NCI-H446 (cell line): ENCODE measurements at regions not wholly inside any gene's neighbourhood (a gene's known extent, or its start where the extent isn't known, plus 50 kb on each side); places are given as distances from the start of the nearest gene placed in this dataset.
"Not testable (repeated sequence)": the region's sequence is repeated elsewhere in the genome, so short reads cannot be mapped to it uniquely, and the experiment has no call there.

Experiments
- DNase-seq, 2 experiments: peaks; one replicate each; lab custom pipeline; 2025; lab: John Stamatoyannopoulos, UW

DNA sequence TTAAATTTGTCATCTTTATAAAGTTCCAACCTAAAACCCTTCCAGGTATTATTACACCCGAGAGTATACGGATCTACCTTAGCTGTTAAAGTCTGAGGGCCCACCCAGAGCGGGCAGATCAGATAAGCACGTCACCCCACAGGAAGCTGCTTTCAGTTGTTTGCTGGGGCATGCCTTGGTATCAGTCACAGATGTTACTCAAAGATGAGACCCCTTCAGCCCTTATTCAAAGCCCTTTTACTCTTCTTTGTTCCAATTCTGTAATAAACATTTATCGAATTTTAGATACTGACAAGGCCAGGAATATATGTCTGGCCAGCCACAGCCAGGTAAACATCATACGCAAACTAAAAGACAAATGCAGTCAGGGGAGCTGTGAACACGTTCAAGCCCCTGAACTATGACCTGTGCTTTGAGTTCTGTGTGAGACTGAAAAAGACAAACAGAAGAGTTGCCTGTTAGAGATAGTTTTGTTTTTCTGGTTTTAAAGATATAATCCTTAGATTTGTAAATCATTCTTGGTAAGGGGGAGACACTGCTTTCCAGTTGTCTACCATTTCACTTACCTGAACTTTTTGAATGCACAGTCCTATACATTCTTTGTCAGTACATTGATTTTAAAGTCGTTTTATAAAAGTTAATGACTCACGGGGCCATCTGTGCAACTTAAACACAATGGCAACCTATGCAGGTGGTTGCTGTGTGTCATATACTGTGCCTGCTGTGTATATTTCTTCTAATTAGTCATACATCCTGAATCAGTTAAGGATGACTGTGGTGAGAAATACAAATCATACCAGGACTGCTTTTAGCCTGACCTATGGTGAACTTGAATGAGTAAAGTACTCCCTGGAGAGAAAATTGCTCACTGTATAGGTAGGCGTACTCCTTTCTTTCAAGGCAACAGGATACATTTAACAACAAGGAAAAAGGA lies 100.5 kb upstream of the ITPRID2 start:
- DNase-seq: no peak

DNA sequence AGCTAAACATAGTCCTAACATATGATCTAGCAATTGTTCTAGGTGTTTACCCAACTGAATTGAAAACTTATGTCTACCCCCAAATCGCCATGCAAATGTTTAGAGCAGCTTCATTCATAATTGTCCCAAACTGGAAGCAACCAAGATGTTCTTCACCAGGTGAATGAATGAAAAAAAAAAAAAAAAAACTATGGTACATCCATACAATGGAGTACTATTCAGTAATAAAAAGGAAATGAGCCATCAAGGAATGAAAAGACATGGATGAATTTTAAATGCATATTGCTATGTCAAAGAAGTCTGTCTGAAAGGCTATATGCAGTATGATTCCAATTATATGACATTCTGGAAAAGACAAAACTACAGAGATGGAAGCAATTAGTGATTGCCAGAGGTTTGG lies 98.6 kb upstream of the ITPRID2 start:
- no peak for DNase-seq

DNA sequence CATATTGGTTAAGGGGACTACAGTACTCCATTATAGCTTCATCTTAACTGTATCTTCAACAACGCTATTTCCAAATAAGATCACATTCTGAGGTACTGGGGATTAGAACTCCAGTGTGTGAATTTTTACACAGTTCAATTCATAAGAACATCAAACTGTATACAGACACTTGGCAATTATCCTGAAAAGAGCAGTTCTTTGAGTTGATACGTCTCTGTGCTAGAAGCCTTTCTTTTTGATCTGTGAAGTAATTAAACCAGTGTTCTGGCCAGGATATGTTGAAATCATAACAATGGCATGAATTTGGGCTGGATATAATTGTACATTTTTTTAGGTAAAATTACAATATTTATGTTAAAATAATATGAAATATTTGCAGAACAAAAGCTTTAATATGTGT lies 93.5 kb upstream of the ITPRID2 start:
- DNase-seq: no peak

DNA sequence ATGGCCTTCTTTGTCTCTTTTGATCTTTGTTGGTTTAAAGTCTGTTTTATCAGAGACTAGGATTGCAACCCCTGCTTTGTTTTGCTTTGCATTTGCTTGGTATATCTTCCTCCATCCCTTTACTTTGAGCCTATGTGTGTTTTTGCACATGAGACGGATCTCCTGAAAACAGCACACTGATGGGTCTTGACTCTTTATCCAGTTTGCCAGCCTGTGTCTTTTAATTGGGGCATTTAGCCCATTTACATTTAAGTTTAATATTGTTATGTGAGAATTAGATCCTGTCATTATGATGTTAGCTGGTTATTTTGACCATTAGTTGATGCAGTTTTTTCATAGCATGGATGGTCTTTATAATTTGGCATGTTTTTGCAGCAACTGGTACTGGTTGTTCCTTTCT lies 89.2 kb upstream of the ITPRID2 start:
- DNase-seq: not testable (repeated sequence)

DNA sequence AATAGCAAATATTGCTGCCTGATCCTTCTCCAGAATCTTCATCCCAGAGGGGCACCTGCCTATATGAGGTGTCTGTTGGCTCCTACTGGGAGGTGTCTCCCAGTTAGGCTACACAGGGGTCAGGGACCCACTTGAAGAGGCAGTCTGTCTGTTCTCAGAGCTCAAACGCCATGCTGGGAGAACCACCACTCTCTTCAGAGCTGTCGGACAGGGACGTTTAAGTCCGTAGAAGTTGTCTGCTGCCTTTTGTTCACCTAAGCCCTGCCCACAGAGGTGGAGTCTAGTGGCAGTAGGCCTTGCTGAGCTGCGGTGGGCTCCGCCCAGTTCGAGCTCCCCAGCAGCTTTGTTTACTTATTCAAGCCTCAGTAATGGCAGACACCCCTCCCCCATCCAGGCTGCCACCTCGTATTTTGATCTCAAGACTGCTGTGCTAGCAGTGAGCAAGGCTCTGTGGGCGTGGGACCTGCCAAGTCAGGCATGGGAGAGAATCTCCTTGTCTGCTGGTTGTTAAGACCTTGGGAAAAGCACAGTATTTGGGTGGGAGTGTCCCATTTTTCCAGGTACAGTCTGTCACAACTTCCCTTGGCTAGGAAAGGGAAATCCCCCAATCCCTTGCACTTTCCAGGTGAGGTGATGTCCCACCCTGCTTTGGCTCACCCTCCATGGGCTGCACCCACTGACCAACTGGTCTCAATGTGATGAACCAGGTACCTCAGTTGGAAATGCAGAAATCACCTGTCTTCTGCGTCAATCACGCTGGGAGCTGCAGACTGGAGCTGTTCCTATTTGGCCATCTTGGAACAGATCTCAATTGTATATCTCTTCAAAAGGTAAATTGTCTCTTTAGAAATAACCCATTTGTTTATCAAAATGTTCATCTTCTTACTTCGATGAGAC lies 87.4 kb upstream of the ITPRID2 start:
- peak in 1 of 2 experiments; percentile 66 for DNase-seq

DNA sequence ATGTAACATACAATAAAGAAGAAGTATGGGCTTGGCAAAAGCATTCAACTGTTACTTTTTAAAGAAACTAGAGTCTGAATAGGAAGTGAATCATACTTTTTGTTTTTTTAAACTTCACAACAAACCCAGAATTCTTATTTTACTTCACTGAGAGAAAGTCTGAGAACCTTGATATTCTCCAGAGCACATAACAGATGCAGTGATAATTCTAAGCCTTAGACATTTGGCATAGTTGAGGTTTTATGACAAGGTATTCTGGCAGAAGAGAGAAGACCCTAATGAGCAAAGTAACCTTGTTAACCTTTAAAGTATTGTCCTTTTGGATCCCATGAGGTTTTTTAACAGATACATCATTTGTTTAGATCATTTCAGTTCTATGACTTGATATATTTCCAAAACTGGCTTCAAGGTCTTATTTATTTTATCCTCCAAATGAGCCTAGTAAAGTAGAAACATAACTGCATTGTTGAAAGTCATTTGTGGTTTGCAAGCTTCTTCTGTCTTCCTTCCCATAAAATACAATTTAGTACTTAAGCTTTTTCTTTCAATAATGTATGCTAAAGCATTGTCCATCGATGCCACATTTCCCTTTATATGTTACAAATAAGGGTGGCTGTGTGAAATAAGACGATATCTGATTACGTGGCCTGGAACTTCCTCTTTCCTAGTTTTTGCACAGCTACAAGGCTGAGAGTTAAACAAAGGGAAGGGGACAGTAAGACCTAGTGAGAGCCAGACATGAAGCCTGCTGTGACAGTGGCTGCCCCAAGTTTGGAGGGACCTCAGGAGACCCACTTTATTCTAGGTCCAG lies 86.1 kb upstream of the ITPRID2 start:
- peak; percentile 42 to 64 for DNase-seq

DNA sequence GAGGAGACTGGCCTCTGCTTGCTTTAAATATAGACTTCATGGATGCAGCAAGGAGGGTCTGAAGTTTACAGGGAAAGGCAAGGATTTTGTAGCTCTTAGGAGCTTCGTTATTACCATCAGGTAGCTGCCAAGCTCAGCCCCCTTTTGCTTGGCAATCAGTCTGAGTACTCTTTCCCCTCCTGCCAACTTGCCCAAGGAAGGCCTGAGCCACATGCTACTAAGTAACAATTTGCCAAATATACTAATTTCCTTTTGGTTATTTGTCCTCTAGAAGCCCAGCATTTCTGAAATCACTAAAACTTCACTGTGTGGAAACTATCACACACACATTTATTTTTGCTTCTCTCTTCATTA lies 85.5 kb upstream of the ITPRID2 start:
- peak; percentile 72 to 85 for DNase-seq

DNA sequence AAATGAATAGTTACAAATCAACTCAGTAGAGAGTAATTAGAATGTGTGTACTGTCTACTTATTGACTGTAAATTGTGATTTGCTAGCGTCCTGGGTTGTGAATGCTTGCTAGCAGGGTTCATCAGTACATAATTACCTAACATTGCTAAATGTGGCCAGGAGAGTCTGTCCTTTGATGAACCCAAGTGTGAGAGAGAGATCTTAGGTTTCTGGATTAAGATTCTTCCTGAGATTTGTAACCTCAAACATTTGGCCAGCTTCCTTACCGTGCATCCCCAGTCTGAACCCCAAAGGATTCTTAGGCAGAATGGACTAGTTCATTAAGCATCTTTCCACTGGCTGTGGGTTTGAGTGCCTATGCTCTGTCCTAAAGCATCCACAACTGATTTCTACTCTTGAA lies 84.0 kb upstream of the ITPRID2 start:
- DNase-seq: no peak

DNA sequence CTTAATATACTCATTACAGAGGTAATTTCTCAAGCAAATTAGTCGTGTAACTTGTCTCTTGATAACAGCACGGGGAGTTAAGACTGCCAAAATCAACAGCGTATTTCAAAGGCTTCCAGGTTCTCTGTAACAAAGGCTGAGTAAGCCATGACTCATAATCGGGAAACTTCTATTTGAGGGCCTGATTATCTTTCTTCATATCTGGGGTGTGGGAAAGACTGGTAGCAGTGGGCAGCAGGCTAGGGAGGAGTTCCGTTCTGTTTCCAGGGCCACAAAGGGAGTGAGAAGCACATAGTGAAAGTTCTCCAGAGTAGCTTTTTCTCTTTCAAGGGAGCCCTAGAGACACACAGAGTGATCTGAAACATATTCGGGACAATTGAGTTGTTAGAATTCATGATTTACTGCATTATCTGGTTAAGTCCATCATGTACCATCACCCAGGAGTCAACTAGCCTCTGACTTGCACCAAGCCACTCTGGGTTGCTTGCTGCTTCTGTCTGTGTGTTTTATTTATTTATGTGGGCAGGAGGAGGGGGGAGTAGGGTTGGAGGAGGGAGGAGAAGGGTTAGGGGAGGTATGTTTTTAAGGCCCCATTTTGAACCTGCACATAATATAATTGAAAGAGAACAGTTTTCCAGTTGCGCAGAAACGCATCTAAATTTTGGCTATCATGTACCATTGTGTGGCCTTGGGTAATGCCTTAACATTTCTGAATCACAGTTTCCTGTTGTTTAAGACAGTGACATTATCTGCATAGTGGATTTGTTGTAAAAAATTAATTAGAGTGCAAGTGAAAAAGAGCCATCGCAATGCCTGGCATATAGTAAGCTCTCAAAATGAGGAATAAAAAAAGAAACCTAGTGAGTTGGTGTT lies 80.5 kb upstream of the ITPRID2 start:
- peak; percentile 38 to 58 for DNase-seq

DNA sequence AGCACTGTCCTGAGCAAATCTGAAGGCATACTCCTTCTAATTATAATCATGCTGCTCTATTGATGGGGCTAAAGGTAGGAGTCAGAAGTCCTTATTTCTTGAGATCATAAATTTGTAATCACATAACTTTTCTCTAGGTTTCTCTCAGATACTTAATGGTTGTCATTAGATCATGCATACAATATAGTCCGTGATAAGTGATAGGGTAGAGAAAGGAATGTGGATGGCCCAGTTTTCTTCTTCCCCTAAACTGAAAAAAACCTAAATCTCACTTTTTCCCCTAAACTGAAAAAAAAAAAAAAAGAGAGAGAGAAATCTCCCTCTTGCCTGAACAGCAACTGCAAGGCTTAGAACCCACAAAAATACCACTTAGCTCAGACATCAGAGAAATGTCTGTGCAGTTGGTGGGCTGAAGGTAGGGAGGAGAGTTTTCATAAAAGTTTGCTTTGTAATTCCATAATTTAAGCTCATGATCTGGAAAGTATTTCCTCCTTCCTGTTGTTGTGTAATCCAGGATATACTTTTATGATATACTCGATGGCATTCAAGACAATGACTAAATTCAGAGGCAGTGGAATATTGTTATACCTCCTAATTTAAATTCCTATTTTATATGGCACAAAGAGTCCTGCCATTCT lies 79.3 kb upstream of the ITPRID2 start:
- no peak for DNase-seq

DNA sequence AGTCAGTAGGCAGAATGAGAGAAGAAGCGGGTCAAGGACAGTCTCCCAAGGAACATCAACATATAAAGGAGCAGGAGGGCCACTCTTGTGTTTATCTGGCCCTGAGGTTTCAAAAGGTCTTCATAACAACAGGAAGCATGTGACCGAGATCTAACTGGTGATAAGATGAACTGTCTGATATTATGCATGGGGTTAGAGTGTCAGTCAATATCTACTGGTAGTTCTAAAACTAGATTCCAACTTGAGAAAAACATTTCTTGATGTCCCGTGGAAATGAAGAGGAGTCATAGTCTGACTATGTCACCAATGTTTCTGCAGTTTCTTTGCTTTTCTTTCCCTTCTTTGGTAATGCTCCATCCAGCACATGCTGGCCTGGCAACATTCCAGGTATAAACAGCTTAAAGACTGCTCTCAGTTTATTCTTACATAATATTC lies 77.5 kb upstream of the ITPRID2 start:
- peak in 1 of 2 experiments; percentile 7 for DNase-seq

DNA sequence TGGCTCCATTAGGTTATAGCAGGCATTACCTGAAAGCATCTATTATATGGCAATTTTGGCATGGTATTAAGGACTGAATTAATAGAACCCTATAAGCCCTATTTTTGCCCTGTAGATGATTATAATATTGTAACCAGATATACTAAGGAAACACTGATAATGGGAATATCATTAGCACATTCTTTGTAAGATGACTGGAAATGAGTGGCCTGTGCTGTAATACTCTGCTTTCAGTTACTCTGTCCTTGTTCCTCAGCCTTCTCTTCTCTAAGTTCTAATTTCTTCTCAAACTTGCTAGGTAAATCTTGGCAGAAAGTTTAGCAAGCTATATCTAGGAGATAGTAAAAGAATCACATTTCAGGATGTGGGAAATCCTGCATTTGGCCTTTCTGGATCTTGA lies 74.0 kb upstream of the ITPRID2 start:
- no peak for DNase-seq

DNA sequence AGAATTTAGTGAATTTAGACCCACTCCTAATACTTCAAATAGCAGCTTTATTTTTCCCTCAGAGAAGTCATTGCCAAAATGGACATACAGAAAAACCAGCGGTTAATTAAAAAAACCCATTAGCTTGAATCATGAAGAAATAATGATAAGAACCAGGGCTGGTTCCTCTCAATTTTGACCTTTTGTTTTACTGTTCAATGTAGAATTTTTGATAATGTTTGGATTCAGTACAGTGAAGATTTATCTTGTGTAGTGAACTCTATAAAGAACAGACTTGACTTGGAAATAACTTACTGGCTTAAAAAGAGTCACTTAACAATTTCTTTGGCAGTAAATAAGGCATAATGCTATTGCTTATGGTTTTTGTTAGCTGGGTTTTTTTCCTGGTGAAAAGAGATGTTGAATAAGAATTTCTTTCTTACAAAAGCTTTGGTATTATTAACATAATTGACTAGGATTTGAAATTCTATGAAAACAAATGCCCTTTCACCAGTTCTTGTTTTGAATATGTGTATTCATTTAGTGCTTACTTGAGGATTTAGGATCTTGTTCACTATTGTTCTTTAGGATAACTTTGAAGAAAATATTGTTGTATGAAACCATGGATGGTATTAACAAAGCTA lies 73.4 kb upstream of the ITPRID2 start:
- no peak for DNase-seq

DNA sequence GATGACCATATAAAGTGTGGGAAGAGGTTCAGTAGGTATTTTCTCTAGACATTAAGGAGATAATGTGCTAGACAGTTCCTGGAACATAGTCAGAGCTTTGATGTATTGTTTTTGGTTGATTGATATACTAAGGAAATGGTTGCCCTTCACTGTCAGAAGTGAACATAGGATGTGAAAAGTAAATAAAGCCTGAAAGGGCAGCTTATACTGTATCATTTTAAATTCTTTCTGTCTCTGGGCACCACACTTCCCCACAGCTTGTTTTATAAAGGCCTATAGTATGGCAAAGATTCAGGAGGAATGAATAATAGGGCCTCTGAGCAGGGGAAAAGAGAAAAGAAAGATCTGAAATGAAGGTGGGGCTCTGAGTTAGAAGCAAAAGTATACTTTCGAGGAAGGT lies 72.7 kb upstream of the ITPRID2 start:
- DNase-seq: no peak

DNA sequence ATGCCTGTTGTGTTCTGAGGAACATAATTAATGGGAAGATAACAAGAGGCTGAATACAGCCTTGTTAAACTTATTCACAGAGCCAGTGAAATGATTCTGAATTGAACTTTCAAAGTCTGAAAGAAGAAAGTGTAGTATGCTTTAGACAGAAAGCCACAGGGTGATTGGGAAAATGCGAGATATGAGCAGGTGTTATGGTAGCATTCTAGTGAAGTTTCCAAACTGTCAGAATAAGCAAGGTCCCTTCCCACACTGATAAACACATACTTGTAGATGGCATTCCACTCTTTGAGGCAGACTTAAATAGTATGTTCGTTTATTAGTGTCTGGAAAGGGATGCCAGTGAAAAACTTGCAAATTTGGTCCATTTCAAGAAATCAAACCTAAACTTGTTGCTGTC lies 70.5 kb upstream of the ITPRID2 start:
- DNase-seq: no peak

DNA sequence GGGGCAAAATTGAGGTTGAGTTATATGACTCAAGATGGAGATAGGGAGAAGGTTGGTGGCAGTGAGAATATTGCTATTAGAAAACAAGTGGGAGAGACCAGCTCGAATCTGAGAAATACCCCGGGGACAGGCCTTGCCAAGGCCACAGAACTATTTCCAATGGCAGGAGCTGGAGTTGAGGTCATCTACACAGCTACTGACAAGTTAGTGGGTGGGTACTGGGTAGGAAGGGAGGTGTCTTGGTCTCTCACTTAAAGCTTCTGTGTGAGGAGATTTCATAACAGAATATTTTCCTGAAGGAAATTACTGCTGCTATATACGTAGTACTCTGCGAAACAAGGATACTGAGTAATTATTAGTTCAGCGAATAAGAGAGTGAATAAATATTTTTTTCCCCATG lies 69.4 kb upstream of the ITPRID2 start:
- DNase-seq: no peak

DNA sequence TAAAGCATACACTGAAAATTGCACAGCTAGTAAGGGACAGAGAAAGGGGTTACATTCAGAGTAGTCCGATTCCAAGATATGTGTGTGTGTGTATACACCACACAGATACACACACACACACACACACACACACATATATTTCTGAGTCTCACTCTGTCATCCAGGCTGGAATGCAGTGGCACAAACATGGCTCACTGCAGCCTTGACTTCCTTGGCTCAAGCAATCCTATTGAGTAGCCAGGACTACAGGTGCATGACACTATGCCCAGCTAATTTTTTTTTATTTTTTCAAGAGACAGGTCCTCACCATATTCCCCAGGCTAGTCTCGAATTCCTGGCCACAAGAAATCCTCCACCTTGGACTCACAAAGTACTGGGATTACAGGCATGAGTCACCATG lies 68.1 kb upstream of the ITPRID2 start:
- DNase-seq: no peak

DNA sequence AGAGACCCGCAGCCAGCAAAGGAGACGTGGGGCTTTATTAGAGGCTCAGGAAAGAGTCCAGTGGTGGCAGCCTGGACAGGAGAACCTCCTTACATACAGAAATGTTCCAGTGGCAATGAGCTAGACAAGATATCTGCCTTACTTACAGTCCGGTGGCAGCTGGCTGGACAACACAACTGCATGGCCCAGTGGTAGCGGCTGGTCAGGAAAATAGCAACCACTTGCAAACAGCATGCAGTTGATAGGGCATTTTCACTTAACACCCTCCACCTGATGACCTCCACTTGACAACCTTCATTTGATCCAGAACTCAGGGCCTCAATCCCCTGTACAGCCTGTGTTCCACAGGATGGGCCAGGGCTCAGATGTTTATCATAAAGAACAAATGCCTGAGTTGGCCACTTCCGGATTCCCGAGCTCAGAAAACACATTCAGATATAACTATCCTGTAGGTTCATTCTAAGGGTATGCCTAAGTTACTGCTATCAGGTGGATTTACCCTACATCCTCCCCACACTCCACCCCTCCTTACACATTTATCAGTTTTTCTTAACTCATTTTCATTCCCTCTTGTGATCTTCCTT lies 63.3 kb upstream of the ITPRID2 start:
- DNase-seq: no peak

DNA sequence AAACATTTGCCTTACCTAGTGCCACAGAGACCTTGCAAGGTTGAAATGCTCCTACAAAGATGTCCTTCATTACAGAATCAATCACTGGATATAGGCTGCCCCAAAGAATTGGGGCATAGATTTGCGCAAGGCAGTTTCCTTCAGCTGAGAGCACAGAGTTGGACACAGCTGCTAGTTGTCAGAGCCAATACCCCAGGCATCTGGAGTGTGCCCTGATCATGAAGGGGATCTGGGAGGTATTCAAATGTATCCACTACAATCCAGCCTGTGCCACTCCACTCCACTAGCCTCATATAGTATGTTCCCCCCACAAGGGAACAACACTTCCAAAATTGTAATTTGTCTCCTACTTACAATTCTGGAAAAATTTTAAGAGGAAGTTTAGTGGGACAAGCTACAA lies 62.3 kb upstream of the ITPRID2 start:
- no peak for DNase-seq

DNA sequence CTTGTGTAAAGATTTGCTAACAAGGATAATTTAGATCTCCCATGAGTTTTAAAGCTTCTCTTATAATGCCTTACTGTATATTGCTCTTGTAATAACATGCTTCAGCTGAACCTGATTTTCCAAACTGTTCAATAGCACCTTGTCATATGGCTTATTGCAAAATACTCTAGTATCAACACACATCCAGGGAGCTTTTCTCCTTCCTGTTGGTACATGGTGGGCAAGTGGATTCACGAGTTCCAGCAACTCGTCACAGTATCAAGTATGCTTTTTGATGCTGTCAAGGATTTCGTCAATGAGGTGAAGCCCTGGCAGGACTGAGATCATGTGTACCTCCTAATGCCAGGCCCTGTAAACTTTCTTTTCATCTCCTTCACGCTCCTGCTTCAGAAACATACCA lies 59.5 kb upstream of the ITPRID2 start:
- DNase-seq: no peak
